ENCODE measurements at regions not wholly inside any gene's neighbourhood (a gene's known extent, or its start where the extent isn't known, plus 50 kb on each side); places are given as distances from the start of the nearest gene placed in this dataset.

- TF ChIP-seq, protein P1, sequence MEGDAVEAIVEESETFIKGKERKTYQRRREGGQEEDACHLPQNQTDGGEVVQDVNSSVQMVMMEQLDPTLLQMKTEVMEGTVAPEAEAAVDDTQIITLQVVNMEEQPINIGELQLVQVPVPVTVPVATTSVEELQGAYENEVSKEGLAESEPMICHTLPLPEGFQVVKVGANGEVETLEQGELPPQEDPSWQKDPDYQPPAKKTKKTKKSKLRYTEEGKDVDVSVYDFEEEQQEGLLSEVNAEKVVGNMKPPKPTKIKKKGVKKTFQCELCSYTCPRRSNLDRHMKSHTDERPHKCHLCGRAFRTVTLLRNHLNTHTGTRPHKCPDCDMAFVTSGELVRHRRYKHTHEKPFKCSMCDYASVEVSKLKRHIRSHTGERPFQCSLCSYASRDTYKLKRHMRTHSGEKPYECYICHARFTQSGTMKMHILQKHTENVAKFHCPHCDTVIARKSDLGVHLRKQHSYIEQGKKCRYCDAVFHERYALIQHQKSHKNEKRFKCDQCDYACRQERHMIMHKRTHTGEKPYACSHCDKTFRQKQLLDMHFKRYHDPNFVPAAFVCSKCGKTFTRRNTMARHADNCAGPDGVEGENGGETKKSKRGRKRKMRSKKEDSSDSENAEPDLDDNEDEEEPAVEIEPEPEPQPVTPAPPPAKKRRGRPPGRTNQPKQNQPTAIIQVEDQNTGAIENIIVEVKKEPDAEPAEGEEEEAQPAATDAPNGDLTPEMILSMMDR (IDR thresholded peaks at IDR 0.05): no peak
- no peak for TF ChIP-seq EZH2 (IDR thresholded peaks at IDR 0.05; ENCODE audit: borderline replicate concordance, insufficient read depth, low read depth, low read length, poor library complexity, severe bottlenecking)
Observed at GRCh38 chr3:167078070-167078622, 302.0 kb downstream of the ZBBX start.
